Keratinocyte (primary cell): ENCODE measurements at regions not wholly inside any gene's neighbourhood (a gene's known extent, or its start where the extent isn't known, plus 50 kb on each side); places are given as distances from the start of the nearest gene placed in this dataset.

Source experiments
- EZH2 ChIP-seq: IDR thresholded peaks from one replicate; pipeline ENCODE4 v1.6.1; 2012; ENCODE audit warnings: inconsistent platforms, mild to moderate bottlenecking, low read length, moderate library complexity
- TF ChIP-seq, protein P1 (sequence below), 3 experiments: IDR thresholded peaks in 1 of 3; conservative IDR thresholded peaks in 1 of 3; optimal IDR thresholded peaks in 1 of 3; 2 replicates in 2 of 3; 3 replicates in 1 of 3; pipeline versions ENCODE3 to v1.5.1; 2011; ENCODE audit warnings: low read length in 3 of 3, mild to moderate bottlenecking in 3 of 3, moderate library complexity in 2 of 3, control low read depth in 1 of 3, inconsistent platforms in 1 of 3; ENCODE audit not compliant: insufficient read depth in 2 of 3; ENCODE audit errors: extremely low read depth in 1 of 3

DNA sequence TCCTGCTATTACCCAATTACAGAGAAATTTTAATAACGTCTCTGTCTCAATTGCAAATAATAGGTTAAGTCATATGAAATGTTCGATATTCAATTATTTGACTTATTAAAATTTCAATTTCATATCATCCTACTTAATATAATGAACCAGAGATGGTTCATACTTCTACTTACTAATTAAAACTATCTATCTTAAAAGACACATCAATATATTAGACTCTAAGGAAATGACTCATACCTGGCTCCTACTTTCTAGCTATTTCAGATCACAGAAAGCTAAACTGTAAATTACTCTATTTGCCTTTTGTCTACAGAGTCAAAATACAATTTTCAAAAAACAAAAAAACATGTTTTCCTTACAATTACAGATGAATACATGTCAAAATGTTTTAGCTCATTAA is 99.6 kb downstream of the CAPZA3 start:
- TF ChIP-seq, protein P1, sequence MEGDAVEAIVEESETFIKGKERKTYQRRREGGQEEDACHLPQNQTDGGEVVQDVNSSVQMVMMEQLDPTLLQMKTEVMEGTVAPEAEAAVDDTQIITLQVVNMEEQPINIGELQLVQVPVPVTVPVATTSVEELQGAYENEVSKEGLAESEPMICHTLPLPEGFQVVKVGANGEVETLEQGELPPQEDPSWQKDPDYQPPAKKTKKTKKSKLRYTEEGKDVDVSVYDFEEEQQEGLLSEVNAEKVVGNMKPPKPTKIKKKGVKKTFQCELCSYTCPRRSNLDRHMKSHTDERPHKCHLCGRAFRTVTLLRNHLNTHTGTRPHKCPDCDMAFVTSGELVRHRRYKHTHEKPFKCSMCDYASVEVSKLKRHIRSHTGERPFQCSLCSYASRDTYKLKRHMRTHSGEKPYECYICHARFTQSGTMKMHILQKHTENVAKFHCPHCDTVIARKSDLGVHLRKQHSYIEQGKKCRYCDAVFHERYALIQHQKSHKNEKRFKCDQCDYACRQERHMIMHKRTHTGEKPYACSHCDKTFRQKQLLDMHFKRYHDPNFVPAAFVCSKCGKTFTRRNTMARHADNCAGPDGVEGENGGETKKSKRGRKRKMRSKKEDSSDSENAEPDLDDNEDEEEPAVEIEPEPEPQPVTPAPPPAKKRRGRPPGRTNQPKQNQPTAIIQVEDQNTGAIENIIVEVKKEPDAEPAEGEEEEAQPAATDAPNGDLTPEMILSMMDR (optimal IDR thresholded peaks at IDR 0.05 in 1 of 3, IDR thresholded peaks at IDR 0.05 in 1 of 3, conservative IDR thresholded peaks at IDR 0.05 in 1 of 3; ENCODE audit: extremely low read depth in 1 of 3, insufficient read depth in 2 of 3, low read length in 3 of 3) = no peak
- no peak for TF ChIP-seq EZH2
